ENCODE measurements at regions not wholly inside any gene's neighbourhood (a gene's known extent, or its start where the extent isn't known, plus 50 kb on each side); places are given as distances from the start of the nearest gene placed in this dataset.

DNA sequence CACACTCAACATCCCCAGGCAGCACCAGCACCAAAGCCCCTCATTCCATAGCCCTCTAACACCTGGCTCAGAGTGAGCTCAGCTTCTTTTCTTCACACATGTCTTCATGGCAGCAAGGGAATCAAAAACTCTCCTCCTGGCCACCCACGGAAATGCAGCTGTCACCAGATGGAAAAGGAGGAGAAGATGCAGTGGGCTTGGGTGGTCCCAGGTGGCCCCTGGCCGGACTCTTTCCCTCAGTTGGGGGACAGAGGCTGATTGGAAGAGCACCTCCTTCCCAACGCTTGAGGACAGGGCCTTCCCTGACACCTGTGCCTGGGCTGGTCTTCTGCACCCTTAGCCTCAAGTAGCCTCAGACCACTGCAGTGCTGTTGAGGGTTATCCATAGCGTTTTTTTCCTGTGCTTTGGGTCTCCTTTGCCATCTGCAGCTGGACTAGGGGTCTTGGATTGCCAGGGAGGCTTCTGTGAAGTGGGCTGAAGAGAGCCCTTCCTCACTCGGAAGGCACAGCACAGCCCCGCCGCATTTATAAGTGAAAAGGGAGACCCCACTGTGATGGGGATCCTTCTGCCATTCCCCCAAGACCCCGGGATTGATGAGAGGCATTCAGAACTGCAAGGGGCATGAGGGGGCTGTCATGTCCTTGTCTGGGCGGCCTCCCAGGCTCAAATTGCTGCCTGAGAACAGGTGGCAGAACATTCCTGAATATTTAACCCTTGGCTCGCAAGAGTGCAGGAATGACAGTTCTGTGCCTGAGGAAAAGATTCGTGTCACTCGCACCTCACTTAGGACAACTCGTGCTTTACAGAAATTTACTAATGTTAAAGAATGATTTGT lies 200.0 kb downstream of the AUH start:
- DNase-seq = no peak

DNA sequence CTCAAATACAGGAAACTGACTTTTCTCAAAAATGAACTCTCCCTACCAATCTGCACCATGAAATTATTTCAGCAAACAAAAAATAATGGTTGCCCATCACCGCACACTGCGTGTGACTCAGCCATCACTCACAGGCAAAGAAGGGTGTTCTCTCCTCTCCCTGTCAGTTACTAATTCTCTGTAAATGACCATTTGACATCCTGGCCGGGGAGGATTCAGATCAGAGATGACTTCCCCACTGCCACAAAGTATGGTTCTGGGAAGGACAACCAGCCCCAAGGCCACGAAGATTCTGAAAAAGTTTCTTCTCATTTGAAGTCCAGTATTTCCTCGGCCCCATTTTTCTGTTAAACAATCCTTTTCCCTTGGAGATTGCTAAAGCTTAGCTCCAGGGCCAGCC lies 199.4 kb downstream of the AUH start:
- no peak for DNase-seq

DNA sequence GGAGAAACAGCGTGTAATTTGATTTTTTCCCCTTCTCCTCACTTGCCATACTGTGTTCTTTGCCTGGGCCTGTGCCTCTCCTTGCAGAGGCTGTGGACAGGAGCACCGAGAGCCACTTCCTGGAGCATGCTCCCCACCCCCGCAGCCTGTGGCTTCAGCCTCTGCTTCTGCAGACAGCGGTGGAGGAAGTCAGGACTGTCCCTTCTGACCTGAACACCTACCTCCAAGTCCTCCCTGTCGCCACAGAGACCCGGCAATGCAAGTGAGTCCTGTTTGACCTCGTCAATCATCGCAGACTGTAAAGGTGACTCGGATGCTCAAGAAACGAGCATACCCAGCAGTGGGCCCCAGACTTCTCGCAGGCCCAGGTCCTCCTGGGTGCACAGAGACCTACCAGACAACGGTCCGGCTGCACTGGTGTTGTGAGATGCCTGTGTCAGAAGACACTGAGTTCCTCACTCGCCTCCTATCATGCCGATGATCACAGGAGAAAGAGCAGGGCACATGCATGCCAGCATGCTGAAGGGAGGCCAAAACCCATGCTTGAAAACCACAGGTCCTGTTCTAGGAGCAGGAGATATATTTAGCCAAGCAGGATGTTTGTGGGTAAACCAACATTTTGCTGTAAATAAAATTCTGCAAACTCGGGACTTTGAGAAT lies 198.8 kb downstream of the AUH start:
- DNase-seq = no peak

DNA sequence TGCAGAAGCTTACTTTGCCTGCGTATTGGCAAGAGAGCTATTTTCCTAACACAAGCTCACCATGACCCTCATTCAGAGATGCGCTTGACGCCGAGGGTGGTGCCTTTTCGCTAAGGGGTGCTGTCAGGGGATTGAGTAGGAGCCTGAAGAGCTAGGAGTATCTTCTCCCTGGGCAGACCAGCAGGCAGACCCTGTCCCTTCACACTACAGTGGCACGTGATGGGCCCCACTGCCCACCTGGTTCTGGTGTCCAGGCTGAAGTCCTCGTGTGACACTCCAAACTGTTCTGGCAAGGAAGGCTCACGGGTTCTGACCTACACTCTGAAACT lies 198.3 kb downstream of the AUH start:
- no peak for DNase-seq

DNA sequence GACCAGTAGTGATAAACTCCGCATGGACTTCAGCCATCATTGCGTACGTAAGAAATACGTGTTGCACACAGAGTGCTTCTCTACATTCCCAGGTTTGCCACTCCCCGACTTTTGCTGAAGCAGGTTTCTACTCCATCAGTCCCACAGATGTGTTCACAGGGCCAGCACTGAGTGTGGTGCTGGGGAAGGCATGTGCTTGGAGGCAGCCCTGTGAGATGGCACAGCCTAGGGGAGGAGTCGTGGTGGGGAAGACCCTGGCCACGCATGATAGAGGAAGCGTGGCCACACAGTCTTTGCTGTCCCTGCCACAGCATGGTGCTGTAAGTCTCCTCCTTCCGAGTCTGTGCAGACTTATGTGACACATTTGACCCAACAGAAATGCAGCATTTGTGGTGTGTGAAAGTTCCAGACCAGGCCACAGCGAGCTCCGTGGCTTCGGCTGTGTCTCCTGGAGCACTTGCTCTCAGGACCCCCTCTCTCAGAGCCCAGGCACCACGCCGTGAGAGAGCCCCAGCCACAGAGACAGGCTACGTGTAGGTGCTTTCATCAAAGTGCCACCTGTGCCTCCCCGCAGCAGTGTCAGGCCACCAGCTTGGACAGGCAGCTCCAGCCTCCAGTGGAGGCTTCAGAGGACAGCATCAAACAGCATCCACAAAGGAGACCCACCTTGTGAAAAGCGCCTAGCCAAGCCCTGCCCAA lies 197.8 kb downstream of the AUH start:
- no peak for DNase-seq

Data from activated CD4-positive, CD25-positive, alpha-beta regulatory T cell (primary cell).